PC-3 (cell line): ENCODE measurements at regions not wholly inside any gene's neighbourhood (a gene's known extent, or its start where the extent isn't known, plus 50 kb on each side); places are given as distances from the start of the nearest gene placed in this dataset.

Experiments
- CTCF ChIP-seq: fragments of 300-600 bp; sonication (generic); conservative IDR thresholded peaks from 2 replicates; pipeline ENCODE4 v1.5.1; 2017; ENCODE audit warnings: antibody characterized with exemption, low read depth, mild to moderate bottlenecking, low read length
- EZH2phosphoT487 ChIP-seq: fragments of 300-600 bp; sonication (generic); IDR thresholded peaks from 2 replicates; pipeline ENCODE4 v1.6.1; 2018; ENCODE audit warnings: mild to moderate bottlenecking, antibody characterized with exemption, low read length, borderline replicate concordance

- no peak for TF ChIP-seq CTCF
- TF ChIP-seq EZH2phosphoT487, result no peak
Measured at GRCh38 chr5:159836691-159837090, 79.6 kb upstream of the ADRA1B start.
